Gastrocnemius medialis (tissue), 4 donors: ENCODE measurements at regions not wholly inside any gene's neighbourhood (a gene's known extent, or its start where the extent isn't known, plus 50 kb on each side); places are given as distances from the start of the nearest gene placed in this dataset.

Experiments
- CTCF ChIP-seq, 5 experiments: fragments of 450-650 bp in 3 of 5; fragments of 200-600 bp in 2 of 5; sonication (generic) in 2 of 5; IDR thresholded peaks in 4 of 5; conservative IDR thresholded peaks in 1 of 5; 1 replicate in 4 of 5; 2 replicates in 1 of 5; pipeline ENCODE4 v1.5.1; 2016 to 2019; ENCODE audit warnings: antibody characterized with exemption in 5 of 5, mild to moderate bottlenecking in 3 of 5, moderate library complexity in 3 of 5
- POLR2A ChIP-seq, 2 donors: fragments of 450-650 bp; IDR thresholded peaks; one replicate each; pipeline ENCODE4 v1.6.1; 2017; ENCODE audit warnings: antibody characterized with exemption in 2 of 2, mild to moderate bottlenecking in 2 of 2, moderate library complexity in 2 of 2

- TF ChIP-seq CTCF (IDR thresholded peaks at IDR 0.05 in 4 of 5, conservative IDR thresholded peaks at IDR 0.05 in 1 of 5) (no peak), POLR2A (IDR thresholded peaks at IDR 0.05) (no peak)
Observed at GRCh38 chr2:237159006-237159911, 73.6 kb downstream of the COPS8 start.
